K562 (cell line): ENCODE measurements at regions not wholly inside any gene's neighbourhood (a gene's known extent, or its start where the extent isn't known, plus 50 kb on each side); places are given as distances from the start of the nearest gene placed in this dataset.

Experiments used
- ATAC-seq: fragments of 200-7000 bp; cut with Tn5 transposase; 3 replicates; pipeline ENCODE4 v1.9.1; 2020; ENCODE audit warnings: moderate library complexity
- BruUV-seq: library from RNA; stranded (reverse); fragments of 400-500 nt; replicated peaks from 2 replicates; lab custom pipeline; 2021; lab: Mats Ljungman, UMichigan
- CTCF ChIA-PET: fragments of 300-600 bp; formaldehyde crosslinking; extraction: SDS; loops from one replicate; lab custom pipeline; 2021; ENCODE audit warnings: low intra/inter-chr PET ratio; lab: Yijun Ruan, JAX
- POLR2A ChIA-PET: fragments of 300-600, 350-650 bp; sonication (Branson Sonifier 250); formaldehyde crosslinking; extraction: SDS; loops from one replicate; lab custom pipeline; 2021; ENCODE audit warnings: antibody characterized with exemption, inconsistent platforms; lab: Yijun Ruan, JAX
- DNase-seq, 4 experiments: peaks; one replicate each; pipeline versions ENCODE4 v3.0.0 to v3.0.0-alpha.2; 2011 to 2018; ENCODE audit warnings: low spot score in 3 of 4, mixed read lengths in 3 of 4; ENCODE audit errors: extremely low read depth in 1 of 4
- FAIRE-seq: peaks from 2 replicates; lab custom pipeline; 2011; peaks lifted over from hg19 to GRCh38; lab: Jason Lieb, UNC
- H2AFZ ChIP-seq: 2 replicates; pipeline ENCODE4 v1.6.0; 2011; ENCODE audit warnings: low read depth, low read length, control low read depth, inconsistent platforms
- H3K27ac ChIP-seq: fragments of 200-600 bp; 3 replicates; pipeline ENCODE4 v1.8.0; 2011; ENCODE audit warnings: low read depth, mild to moderate bottlenecking, control low read depth, inconsistent platforms, low read length, moderate library complexity, mixed read lengths; ENCODE audit errors: extremely low read depth
- H3K27me3 ChIP-seq, 2 experiments: fragments of 300-600 bp in 1 of 2; 2 replicates in 1 of 2; 3 replicates in 1 of 2; pipeline versions ENCODE4 v1.6.0 to v1.8.0; 2011; ENCODE audit warnings: inconsistent platforms in 2 of 2, low read length in 2 of 2, mild to moderate bottlenecking in 1 of 2, mixed read lengths in 1 of 2, moderate library complexity in 1 of 2; ENCODE audit not compliant: control insufficient read depth in 2 of 2, insufficient read depth in 2 of 2
- H3K36me3 ChIP-seq: fragments of 300-600 bp; 3 replicates; pipeline ENCODE4 v1.8.0; 2011; ENCODE audit warnings: mild to moderate bottlenecking, low read length, inconsistent platforms; ENCODE audit not compliant: control insufficient read depth, insufficient read depth
- H3K4me1 ChIP-seq, 2 experiments: fragments of 200-600 bp in 1 of 2; replicated peaks in 1 of 2; 2 replicates in 1 of 2; 3 replicates in 1 of 2; pipeline versions ENCODE4 v1.5.1 to v1.8.0; 2011; ENCODE audit warnings: inconsistent platforms in 2 of 2, low read length in 2 of 2, mild to moderate bottlenecking in 1 of 2, mixed read lengths in 1 of 2, moderate library complexity in 1 of 2; ENCODE audit not compliant: control insufficient read depth in 2 of 2, insufficient read depth in 2 of 2
- H3K4me2 ChIP-seq: 2 replicates; pipeline ENCODE4 v1.6.1; 2011; ENCODE audit warnings: low read length, control low read depth, inconsistent platforms, mixed read lengths; ENCODE audit not compliant: insufficient read depth
- H3K4me3 ChIP-seq: fragments of 200-600 bp; sonication (generic), shearing (Covaris generic); 2 replicates; pipeline ENCODE4 v1.5.1; 2016; ENCODE audit warnings: control low read depth, inconsistent platforms
- H3K79me2 ChIP-seq: fragments of 200-600 bp; 3 replicates; pipeline ENCODE4 v1.8.0; 2011; ENCODE audit warnings: low read length, inconsistent platforms; ENCODE audit not compliant: control insufficient read depth, insufficient read depth
- H3K9ac ChIP-seq, 2 experiments: 2 replicates each; pipeline versions ENCODE4 v1.6.0 to v1.6.1; 2011; ENCODE audit warnings: low read depth in 2 of 2, low read length in 2 of 2, control low read depth in 1 of 2, inconsistent platforms in 1 of 2, mild to moderate bottlenecking in 1 of 2, mixed read lengths in 1 of 2; ENCODE audit not compliant: insufficient read depth in 1 of 2
- H3K9me1 ChIP-seq: one replicate; pipeline ENCODE4 v1.6.0; 2011; ENCODE audit warnings: inconsistent platforms, mild to moderate bottlenecking, low read length, moderate library complexity; ENCODE audit not compliant: control insufficient read depth, insufficient read depth
- H3K9me3 ChIP-seq: replicated peaks from 2 replicates; pipeline ENCODE4 v1.5.1; 2011; ENCODE audit warnings: low read depth, low read length, inconsistent platforms; ENCODE audit not compliant: control insufficient read depth, insufficient read depth
- H4K20me1 ChIP-seq: replicated peaks from 2 replicates; pipeline ENCODE4 v1.6.1; 2011; ENCODE audit warnings: low read length, inconsistent platforms, mixed read lengths; ENCODE audit not compliant: control insufficient read depth, insufficient read depth
- CHAMP1 ChIP-seq: fragments of 450-650 bp; IDR thresholded peaks from 2 replicates; pipeline ENCODE4 v1.6.1; 2016; ENCODE audit warnings: mild to moderate bottlenecking
- CREB1 ChIP-seq, 2 experiments: sonication (generic) in 1 of 2; formaldehyde crosslinking in 1 of 2; IDR thresholded peaks; 2 replicates each; pipeline versions ENCODE4 v1.6.1 to v1.8.0; 2012 to 2022; ENCODE audit warnings: inconsistent platforms in 1 of 2, mild to moderate bottlenecking in 1 of 2, missing genetic modification reagents in 1 of 2, moderate library complexity in 1 of 2
- E2F4 ChIP-seq: sonication (generic); formaldehyde crosslinking; IDR thresholded peaks from 2 replicates; pipeline ENCODE4 v1.8.0; 2022; ENCODE audit warnings: mild to moderate bottlenecking, low read depth, missing genetic modification reagents
- EWSR1 ChIP-seq: fragments of 450-650 bp; IDR thresholded peaks from 2 replicates; pipeline ENCODE4 v1.6.1; 2018; ENCODE audit warnings: borderline replicate concordance, mild to moderate bottlenecking, low read depth, moderate library complexity; ENCODE audit not compliant: partially characterized antibody
- GABPB1 ChIP-seq: sonication (generic); formaldehyde crosslinking; IDR thresholded peaks from 2 replicates; pipeline ENCODE4 v1.8.0; 2022; ENCODE audit warnings: mild to moderate bottlenecking, missing genetic modification reagents
- HCFC1 ChIP-seq: IDR thresholded peaks from 2 replicates; pipeline ENCODE4 v1.6.1; 2012; ENCODE audit warnings: low read depth, low read length, improper control_type of control experiment
- MCM3 ChIP-seq: fragments of 450-650 bp; IDR thresholded peaks from 2 replicates; pipeline ENCODE4 v1.6.1; 2016
- MEIS2 ChIP-seq: fragments of 450-650 bp; IDR thresholded peaks from 2 replicates; pipeline ENCODE4 v1.6.1; 2014; ENCODE audit warnings: mild to moderate bottlenecking; ENCODE audit not compliant: partially characterized antibody
- PHB2 ChIP-seq: fragments of 450-650 bp; IDR thresholded peaks from 2 replicates; pipeline ENCODE4 v1.6.1; 2017; ENCODE audit warnings: low read depth
- PML ChIP-seq: IDR thresholded peaks from 2 replicates; pipeline ENCODE4 v1.6.1; 2012; ENCODE audit warnings: low read length, inconsistent platforms
- PTBP1 ChIP-seq: fragments of 200-400 bp; formaldehyde crosslinking; IDR thresholded peaks from 2 replicates; pipeline ENCODE4 v1.6.1; 2017; ENCODE audit warnings: low read depth, low read length
- RFX7 ChIP-seq: fragments of 250-450 bp; sonication (Bioruptor Pico); IDR thresholded peaks from 2 replicates; pipeline ENCODE4 v1.5.1; 2021; ENCODE audit warnings: mild to moderate bottlenecking
- SIN3B ChIP-seq: fragments of 450-650 bp; IDR thresholded peaks from 2 replicates; pipeline ENCODE4 v1.6.1; 2017; ENCODE audit warnings: low read depth, mild to moderate bottlenecking, moderate library complexity
- SIRT6 ChIP-seq: IDR thresholded peaks from one replicate; pipeline ENCODE4 v1.6.1; 2012; ENCODE audit warnings: low read depth, mild to moderate bottlenecking, control low read depth, inconsistent platforms, low read length, moderate library complexity
- TAF9B ChIP-seq: fragments of 450-650 bp; IDR thresholded peaks from 2 replicates; pipeline ENCODE4 v1.6.1; 2018; ENCODE audit warnings: mild to moderate bottlenecking; ENCODE audit not compliant: partially characterized antibody
- TFAM ChIP-seq: fragments of 250-450 bp; sonication (Bioruptor Pico); conservative IDR thresholded peaks from 2 replicates; pipeline ENCODE4 v1.5.0; 2021; ENCODE audit warnings: mild to moderate bottlenecking, moderate library complexity
- ZNF324 ChIP-seq: fragments of 250-450 bp; sonication (Bioruptor Pico); IDR thresholded peaks from 2 replicates; pipeline ENCODE4 v1.4.0; 2020; ENCODE audit warnings: mild to moderate bottlenecking
- in situ Hi-C: fragments of 300-500 bp; cut with MboI; formaldehyde crosslinking; loops from 4 replicates; pipeline ENCODE4 v1.15.0; 2018; ENCODE audit warnings: inconsistent platforms, mixed read lengths
- intact Hi-C: fragments of 100-400 bp; cut with micrococcal nuclease; formaldehyde crosslinking; loops from 2 replicates; pipeline ENCODE4 v1.14.2; 2022
- TF ChIP-seq, protein P1 (sequence below), 2 experiments: fragments of 450-650 bp in 1 of 2; sonication (generic) in 1 of 2; formaldehyde crosslinking in 1 of 2; IDR thresholded peaks in 1 of 2; conservative IDR thresholded peaks in 1 of 2; 2 replicates each; pipeline versions ENCODE4 v1.6.1 to v1.8.1; 2016 to 2023; ENCODE audit warnings: mild to moderate bottlenecking in 2 of 2, moderate library complexity in 2 of 2, inconsistent platforms in 1 of 2, missing genetic modification reagents in 1 of 2

GRCh38 chr15:94943888-94944287, 712.5 kb downstream of the MCTP2 start:
- intact Hi-C loops (no loop called here), in situ Hi-C loops (no loop called here)
- no TSS peak for BruUV-seq
- Histone ChIP-seq H3K79me2 (peaks cover 3% of the 10 kb centered on the region; the same call in 1 of the 3 replicates), H3K4me1 (no peaks in the 10 kb centered on the region), H3K27ac (no peak overlapping the region), H3K9me1 (no peaks in the 10 kb centered on the region), H3K4me2 (no peak overlapping the region), H3K9me3 (no peaks in the 10 kb centered on the region), H3K9ac (no peak overlapping the region), H2AFZ (no peak overlapping the region), H3K4me3 (no peak overlapping the region), H3K27me3 (no peaks in the 10 kb centered on the region), H3K36me3 (peaks cover 2% of the 10 kb centered on the region; the same call in 1 of the 3 replicates), H4K20me1 (no peaks in the 10 kb centered on the region)
- ChIA-PET CTCF (no interaction called here), POLR2A (no interaction called here)
- FAIRE-seq, result no peak
- no peak for ATAC-seq
- DNase-seq, result no peak
- TF ChIP-seq ZNF324 (CRISPR knock-in tag) (no peak), MCM3 (no peak), GABPB1 (CRISPR knock-in tag) (no peak), PHB2 (no peak), EWSR1 (no peak), MEIS2 (no peak), PTBP1 (no peak), HCFC1 (no peak), SIRT6 (no peak), PML (no peak), CREB1 (IDR thresholded peaks at IDR 0.05) (no peak), CREB1 (CRISPR knock-in tag; IDR thresholded peaks at IDR 0.05) (no peak), E2F4 (CRISPR knock-in tag) (no peak), TFAM (CRISPR knock-in tag) (no peak), SIN3B (no peak), RFX7 (CRISPR knock-in tag) (no peak), TAF9B (no peak), CHAMP1 (no peak)
- TF ChIP-seq, protein P1, sequence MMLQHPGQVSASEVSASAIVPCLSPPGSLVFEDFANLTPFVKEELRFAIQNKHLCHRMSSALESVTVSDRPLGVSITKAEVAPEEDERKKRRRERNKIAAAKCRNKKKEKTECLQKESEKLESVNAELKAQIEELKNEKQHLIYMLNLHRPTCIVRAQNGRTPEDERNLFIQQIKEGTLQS (IDR thresholded peaks at IDR 0.05), result no peak
- TF ChIP-seq, protein P1 (CRISPR knock-in tag; conservative IDR thresholded peaks at IDR 0.05), result no peak
- TF ChIP-seq, all 486 proteins: peak for 0
